GM10266 (cell line): ENCODE measurements at regions not wholly inside any gene's neighbourhood (a gene's known extent, or its start where the extent isn't known, plus 50 kb on each side); places are given as distances from the start of the nearest gene placed in this dataset.

Experiments used
- DNase-seq: peaks from one replicate; pipeline ENCODE4 v3.0.0; 2012; ENCODE audit errors: extremely low spot score
- CTCF ChIP-seq: IDR thresholded peaks from 2 replicates; pipeline ENCODE4 v1.5.1; 2012; ENCODE audit warnings: mild to moderate bottlenecking, low read depth; ENCODE audit not compliant: control insufficient read depth, insufficient read depth; ENCODE audit errors: missing control alignments

GRCh38 chr15:39074341-39074985 lies 506.4 kb upstream of the THBS1 start:
- no peak for TF ChIP-seq CTCF

GRCh38 chr15:39075311-39075710 lies 505.6 kb upstream of the THBS1 start:
- no peak for TF ChIP-seq CTCF

More at GRCh38 chr15:39074341-39074985, 506.4 kb upstream of the THBS1 start:
- no peak for DNase-seq

GRCh38 chr15:39075756-39076341 lies 505.0 kb upstream of the THBS1 start:
- no peak for DNase-seq
- no peak for TF ChIP-seq CTCF

More at GRCh38 chr15:39075311-39075710, 505.6 kb upstream of the THBS1 start:
- DNase-seq: no peak

- TF ChIP-seq CTCF: no peak
- no peak for DNase-seq
Measured at GRCh38 chr15:39078026-39078425, 502.9 kb upstream of the THBS1 start.

- no peak for TF ChIP-seq CTCF
Measured at GRCh38 chr15:39079296-39079847, 501.5 kb upstream of the THBS1 start.

GRCh38 chr15:39083213-39083612 lies 497.7 kb upstream of the THBS1 start:
- DNase-seq: no peak
- TF ChIP-seq CTCF: no peak

More at GRCh38 chr15:39079296-39079847, 501.5 kb upstream of the THBS1 start:
- DNase-seq: no peak
